MM.1S (cell line): ENCODE measurements at regions not wholly inside any gene's neighbourhood (a gene's known extent, or its start where the extent isn't known, plus 50 kb on each side); places are given as distances from the start of the nearest gene placed in this dataset.

ENCODE experiments used
- CTCF ChIP-seq: fragments of 300-600 bp; sonication (generic); IDR thresholded peaks from 2 replicates; pipeline ENCODE4 v1.5.1; 2016; ENCODE audit warnings: antibody characterized with exemption, low read length, mixed read lengths
- EZH2phosphoT487 ChIP-seq: fragments of 300-600 bp; sonication (generic); IDR thresholded peaks from 2 replicates; pipeline ENCODE4 v1.6.1; 2018; ENCODE audit warnings: antibody characterized with exemption, low read length

- no peak for TF ChIP-seq CTCF
- no peak for TF ChIP-seq EZH2phosphoT487
Measured at GRCh38 chr7:18386607-18387006, 108.9 kb upstream of the HDAC9 start.
